ENCODE measurements at regions not wholly inside any gene's neighbourhood (a gene's known extent, or its start where the extent isn't known, plus 50 kb on each side); places are given as distances from the start of the nearest gene placed in this dataset.

GRCh38 chr5:129174480-129174879 is 79.9 kb downstream of the ISOC1 start:
- DNase-seq (ENCODE audit: low spot score): no peak
- H3K9me3 Mint-ChIP-seq (ENCODE audit: low read depth): no peaks in the 10 kb centered on the region
- no peak for TF ChIP-seq CTCF (IDR thresholded peaks at IDR 0.05)
- peaks cover 11% of the 10 kb centered on the region for H3K27me3 Mint-ChIP-seq (ENCODE audit: low read depth)
- H3K4me3 Mint-ChIP-seq (ENCODE audit: unreplicated experiment): no peak overlapping the region
- H3K36me3 Mint-ChIP-seq (ENCODE audit: low read depth): no peaks in the 10 kb centered on the region
- no peak overlapping the region for H3K27ac Mint-ChIP-seq (ENCODE audit: unreplicated experiment)
- H3K4me1 Mint-ChIP-seq (ENCODE audit: low read depth): no peaks in the 10 kb centered on the region

DNA sequence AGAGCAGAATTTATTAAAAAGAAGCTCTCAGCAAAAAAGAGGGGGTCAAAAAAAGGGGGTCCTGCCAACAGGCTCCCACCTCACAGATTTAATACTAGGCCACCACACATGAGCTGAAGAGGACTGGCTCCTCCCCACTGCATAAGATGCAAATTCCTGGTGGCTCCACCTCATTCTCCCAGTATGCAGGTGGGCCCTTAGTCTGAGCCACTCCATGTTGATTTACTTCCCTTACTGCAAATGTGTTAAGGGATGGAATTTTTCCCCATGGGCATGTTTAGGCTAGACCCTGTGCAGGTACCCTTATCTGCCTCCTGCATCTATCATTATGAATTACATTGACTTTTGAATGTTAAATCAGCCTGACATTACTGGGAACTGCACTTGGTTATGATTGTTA is 82.9 kb downstream of the ISOC1 start:
- Mint-ChIP-seq H3K4me3 (ENCODE audit: unreplicated experiment) (no peak overlapping the region), H3K4me1 (ENCODE audit: low read depth) (no peaks in the 10 kb centered on the region), H3K27ac (ENCODE audit: unreplicated experiment) (no peak overlapping the region), H3K27me3 (ENCODE audit: low read depth) (peaks cover 9% of the 10 kb centered on the region), H3K9me3 (ENCODE audit: low read depth) (no peaks in the 10 kb centered on the region), H3K36me3 (ENCODE audit: low read depth) (no peaks in the 10 kb centered on the region)
- no peak for TF ChIP-seq CTCF (IDR thresholded peaks at IDR 0.05)
- DNase-seq (ENCODE audit: low spot score): no peak

DNA sequence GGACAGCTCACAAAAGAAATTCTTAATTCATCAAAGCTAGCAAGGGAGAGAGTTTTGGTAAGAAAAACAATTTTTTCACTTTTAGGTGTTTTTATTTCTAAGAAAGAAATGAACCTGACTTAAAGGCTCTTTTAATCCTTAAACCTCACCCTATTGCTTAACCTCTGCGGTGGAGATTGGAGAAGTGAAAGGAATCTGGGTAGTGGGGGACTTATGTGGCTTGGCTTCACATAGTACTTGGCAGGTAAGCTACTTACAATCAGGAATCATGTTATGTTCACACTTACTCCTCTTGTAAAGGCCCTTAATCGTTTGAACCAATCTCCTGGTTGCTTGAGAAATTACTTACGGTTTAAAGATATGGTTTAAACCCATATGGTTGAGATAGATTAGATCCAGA is 104.8 kb downstream of the ISOC1 start:
- Mint-ChIP-seq H3K4me1 (ENCODE audit: low read depth) (no peaks in the 10 kb centered on the region), H3K27ac (ENCODE audit: unreplicated experiment) (no peak overlapping the region), H3K36me3 (ENCODE audit: low read depth) (no peaks in the 10 kb centered on the region), H3K4me3 (ENCODE audit: unreplicated experiment) (no peak overlapping the region), H3K27me3 (ENCODE audit: low read depth) (peaks cover 12% of the 10 kb centered on the region), H3K9me3 (ENCODE audit: low read depth) (peaks cover 3% of the 10 kb centered on the region)
- no peak for TF ChIP-seq CTCF (IDR thresholded peaks at IDR 0.05)
- no peak for DNase-seq (ENCODE audit: low spot score)

DNA sequence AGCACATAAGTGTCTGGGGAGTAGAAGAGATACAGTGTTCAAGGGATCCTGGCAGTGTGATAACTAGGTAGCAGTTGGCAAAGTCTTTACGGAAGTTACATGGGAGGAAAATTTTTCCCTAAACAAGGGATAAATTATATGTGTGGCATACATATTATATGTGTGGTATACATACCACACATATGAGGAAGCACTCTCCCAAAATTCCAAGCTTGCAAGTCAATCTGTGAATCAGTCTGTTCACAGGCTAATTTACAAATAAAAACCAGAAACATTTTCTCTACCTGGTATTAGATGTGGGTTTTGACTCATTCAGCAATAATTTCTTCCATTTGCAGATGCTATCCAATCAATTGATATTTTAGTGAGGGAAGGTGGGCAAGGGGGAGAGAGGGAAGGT is 110.0 kb downstream of the ISOC1 start:
- Mint-ChIP-seq H3K9me3 (ENCODE audit: low read depth) (peaks cover 5% of the 10 kb centered on the region), H3K36me3 (ENCODE audit: low read depth) (no peaks in the 10 kb centered on the region), H3K4me1 (ENCODE audit: low read depth) (no peaks in the 10 kb centered on the region), H3K27me3 (ENCODE audit: low read depth) (peaks cover 4% of the 10 kb centered on the region), H3K4me3 (ENCODE audit: unreplicated experiment) (no peak overlapping the region), H3K27ac (ENCODE audit: unreplicated experiment) (no peak overlapping the region)
- no peak for TF ChIP-seq CTCF (IDR thresholded peaks at IDR 0.05)
- no peak for DNase-seq (ENCODE audit: low spot score)

DNA sequence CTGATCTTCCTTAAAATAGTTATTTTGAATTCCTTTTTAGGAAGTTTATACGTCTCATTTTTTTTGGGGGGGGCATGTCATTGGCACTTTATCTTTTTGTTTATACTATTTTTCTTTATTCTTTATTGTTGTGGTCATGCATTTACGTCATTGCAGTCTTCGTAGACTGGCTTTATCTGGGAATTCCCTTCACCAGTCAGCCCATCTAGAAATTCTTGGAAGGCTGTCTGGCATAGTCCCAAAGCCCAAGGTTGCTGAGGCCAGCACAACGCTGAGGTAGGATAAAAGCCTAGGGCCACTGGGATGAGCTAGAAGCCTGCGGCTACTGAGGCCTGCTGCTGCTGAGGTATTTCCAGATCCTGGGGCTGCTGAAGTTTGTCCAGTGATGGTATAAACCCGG is 121.5 kb downstream of the ISOC1 start:
- peaks cover 24% of the 10 kb centered on the region for H3K9me3 Mint-ChIP-seq (ENCODE audit: low read depth)
- H3K4me1 Mint-ChIP-seq (ENCODE audit: low read depth): no peaks in the 10 kb centered on the region
- no peaks in the 10 kb centered on the region for H3K36me3 Mint-ChIP-seq (ENCODE audit: low read depth)
- H3K27ac Mint-ChIP-seq (ENCODE audit: unreplicated experiment): no peak overlapping the region
- H3K27me3 Mint-ChIP-seq (ENCODE audit: low read depth): no peaks in the 10 kb centered on the region
- no peak for DNase-seq (ENCODE audit: low spot score)
- no peak overlapping the region for H3K4me3 Mint-ChIP-seq (ENCODE audit: unreplicated experiment)
- no peak for TF ChIP-seq CTCF (IDR thresholded peaks at IDR 0.05)

All from chondrocyte (in vitro differentiated cells).